ENCODE measurements at regions not wholly inside any gene's neighbourhood (a gene's known extent, or its start where the extent isn't known, plus 50 kb on each side); places are given as distances from the start of the nearest gene placed in this dataset.
A peak's percentile ranks its signal among the peaks of the same experiment; 100 is the strongest.

DNA sequence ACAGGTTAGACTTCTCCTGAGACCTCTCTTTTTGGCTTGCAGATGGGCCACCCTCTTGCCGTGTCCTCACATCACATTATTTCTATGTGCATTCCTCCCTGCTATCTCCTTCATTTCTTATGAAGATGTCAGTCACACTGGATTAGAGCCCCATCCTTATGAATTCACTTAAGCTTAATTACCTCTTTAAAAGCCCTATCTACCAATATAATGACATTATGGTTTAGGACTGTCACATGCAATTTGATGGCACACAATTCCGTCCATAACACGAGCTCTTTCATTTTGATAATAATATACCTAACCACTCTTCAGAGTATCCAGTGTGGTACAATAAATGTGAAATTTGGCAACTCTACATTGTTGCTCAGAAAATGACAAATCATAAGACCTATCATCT, 1037.3 kb downstream of the DIAPH3 start:
- no peak overlapping the region for H3K27ac Mint-ChIP-seq (ENCODE audit: unreplicated experiment)
- no peak overlapping the region for H3K4me3 Mint-ChIP-seq

DNA sequence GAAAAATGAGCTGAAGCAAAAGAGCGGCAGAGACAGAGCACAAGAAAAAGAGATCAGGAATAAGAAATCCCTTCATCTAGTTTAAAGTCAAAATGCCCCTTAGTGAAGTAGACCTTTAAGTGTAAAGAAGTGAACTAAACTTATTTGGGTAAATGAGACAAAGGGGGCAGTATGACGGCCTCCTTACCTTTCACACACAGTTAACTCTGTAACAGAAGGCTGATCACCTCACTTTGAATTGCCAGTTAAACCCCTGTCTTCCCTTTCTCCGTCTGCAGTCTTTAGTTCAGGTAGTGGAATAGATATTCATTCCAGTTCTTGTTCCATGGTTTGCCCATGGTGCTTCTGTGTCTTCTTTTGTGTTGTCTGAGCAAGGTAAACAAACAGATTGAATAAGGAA, 1029.8 kb downstream of the DIAPH3 start:
- no peak overlapping the region for H3K4me3 Mint-ChIP-seq
- H3K27me3 Mint-ChIP-seq (ENCODE audit: low read depth) = no peaks in the 10 kb centered on the region
- no peaks in the 10 kb centered on the region for H3K36me3 Mint-ChIP-seq (ENCODE audit: low read depth)
- H3K4me1 Mint-ChIP-seq = no peaks in the 10 kb centered on the region
- peaks cover 8% of the 10 kb centered on the region for H3K9me3 Mint-ChIP-seq
- TF ChIP-seq, protein P1, sequence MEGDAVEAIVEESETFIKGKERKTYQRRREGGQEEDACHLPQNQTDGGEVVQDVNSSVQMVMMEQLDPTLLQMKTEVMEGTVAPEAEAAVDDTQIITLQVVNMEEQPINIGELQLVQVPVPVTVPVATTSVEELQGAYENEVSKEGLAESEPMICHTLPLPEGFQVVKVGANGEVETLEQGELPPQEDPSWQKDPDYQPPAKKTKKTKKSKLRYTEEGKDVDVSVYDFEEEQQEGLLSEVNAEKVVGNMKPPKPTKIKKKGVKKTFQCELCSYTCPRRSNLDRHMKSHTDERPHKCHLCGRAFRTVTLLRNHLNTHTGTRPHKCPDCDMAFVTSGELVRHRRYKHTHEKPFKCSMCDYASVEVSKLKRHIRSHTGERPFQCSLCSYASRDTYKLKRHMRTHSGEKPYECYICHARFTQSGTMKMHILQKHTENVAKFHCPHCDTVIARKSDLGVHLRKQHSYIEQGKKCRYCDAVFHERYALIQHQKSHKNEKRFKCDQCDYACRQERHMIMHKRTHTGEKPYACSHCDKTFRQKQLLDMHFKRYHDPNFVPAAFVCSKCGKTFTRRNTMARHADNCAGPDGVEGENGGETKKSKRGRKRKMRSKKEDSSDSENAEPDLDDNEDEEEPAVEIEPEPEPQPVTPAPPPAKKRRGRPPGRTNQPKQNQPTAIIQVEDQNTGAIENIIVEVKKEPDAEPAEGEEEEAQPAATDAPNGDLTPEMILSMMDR (conservative IDR thresholded peaks at IDR 0.05) = no peak
- DNase-seq (ENCODE audit: low read depth, low spot score) = no peak
- peak overlapping the region; percentile 59 for H3K27ac Mint-ChIP-seq (ENCODE audit: unreplicated experiment)

More for the DNA sequence above, 1037.3 kb downstream of the DIAPH3 start:
- Mint-ChIP-seq H3K4me1 (no peaks in the 10 kb centered on the region), H3K9me3 (peaks cover 3% of the 10 kb centered on the region), H3K36me3 (ENCODE audit: low read depth) (no peaks in the 10 kb centered on the region), H3K27me3 (ENCODE audit: low read depth) (no peaks in the 10 kb centered on the region)
- no peak for DNase-seq (ENCODE audit: low read depth, low spot score)
- TF ChIP-seq, protein P1 (conservative IDR thresholded peaks at IDR 0.05) = no peak

DNA sequence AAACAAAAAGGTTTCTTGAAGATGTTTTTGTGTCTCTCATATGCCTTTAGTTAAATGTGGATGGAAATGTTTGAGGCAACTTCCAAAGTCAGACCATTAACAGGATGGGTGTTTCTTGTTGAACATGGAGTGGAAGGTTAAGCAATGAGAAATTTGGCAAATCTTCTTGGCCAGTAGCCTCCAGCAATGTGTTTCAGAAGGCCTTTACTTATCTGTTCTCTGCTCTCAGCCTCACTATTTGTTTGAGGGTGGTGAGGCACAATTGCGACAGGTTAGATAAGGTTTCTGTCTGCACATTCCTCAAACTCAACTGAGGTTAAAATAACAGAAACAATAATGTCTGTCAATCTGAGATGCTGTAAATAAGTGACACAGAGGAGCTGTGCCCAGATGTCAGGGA, 1019.0 kb downstream of the DIAPH3 start:
- H3K36me3 Mint-ChIP-seq (ENCODE audit: low read depth) = no peaks in the 10 kb centered on the region

DNA sequence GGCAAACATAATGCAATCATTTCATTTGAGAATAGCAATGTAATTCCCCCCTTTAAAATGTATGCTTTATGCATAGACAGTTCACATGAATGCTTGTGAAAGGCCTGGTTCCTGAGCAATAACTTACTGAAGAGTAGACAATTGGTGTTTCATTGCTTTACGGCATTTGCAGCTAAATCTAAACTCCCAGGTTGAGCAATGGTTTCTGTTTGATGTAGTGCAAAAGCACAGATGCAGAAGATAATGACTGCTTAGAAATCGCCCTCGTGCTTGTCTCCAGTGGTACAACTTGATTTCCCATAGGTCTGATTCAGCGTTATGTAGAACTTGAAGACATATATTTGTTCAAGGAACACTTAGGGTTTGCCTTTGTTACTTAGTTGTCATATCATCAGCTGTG, 1018.3 kb downstream of the DIAPH3 start:
- peaks cover 5% of the 10 kb centered on the region for H3K9me3 Mint-ChIP-seq
- H3K36me3 Mint-ChIP-seq (ENCODE audit: low read depth) = no peaks in the 10 kb centered on the region

More for the DNA sequence above, 1019.0 kb downstream of the DIAPH3 start:
- Mint-ChIP-seq H3K27me3 (ENCODE audit: low read depth) (no peaks in the 10 kb centered on the region), H3K27ac (ENCODE audit: unreplicated experiment) (no peak overlapping the region), H3K4me1 (no peaks in the 10 kb centered on the region), H3K9me3 (peaks cover 5% of the 10 kb centered on the region), H3K4me3 (no peak overlapping the region)
- TF ChIP-seq, protein P1 (conservative IDR thresholded peaks at IDR 0.05) = no peak
- no peak for DNase-seq (ENCODE audit: low read depth, low spot score)

DNA sequence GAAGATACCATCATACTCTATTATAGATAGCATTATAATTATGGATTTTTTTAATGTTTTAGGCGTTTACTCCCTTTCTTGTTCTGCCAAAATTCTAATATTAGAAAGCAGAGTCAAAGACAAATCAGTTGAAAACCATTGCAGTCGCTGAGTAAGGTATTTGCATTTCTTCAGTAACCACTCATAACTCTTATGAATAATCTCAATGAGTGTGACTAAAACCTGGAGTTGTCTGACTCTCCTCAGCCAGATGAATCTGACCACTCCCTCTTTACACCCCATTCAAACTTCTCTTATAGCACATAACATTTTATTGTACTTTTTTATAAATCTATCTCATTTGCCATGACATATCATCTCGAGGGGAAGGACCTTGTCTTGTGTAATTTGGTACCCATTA, 1006.5 kb downstream of the DIAPH3 start:
- H3K4me3 Mint-ChIP-seq = no peak overlapping the region
- TF ChIP-seq, protein P1 (conservative IDR thresholded peaks at IDR 0.05) = no peak
- no peak overlapping the region for H3K27ac Mint-ChIP-seq (ENCODE audit: unreplicated experiment)
- no peak for DNase-seq (ENCODE audit: low read depth, low spot score)
- H3K9me3 Mint-ChIP-seq = peaks cover 6% of the 10 kb centered on the region
- H3K27me3 Mint-ChIP-seq (ENCODE audit: low read depth) = no peaks in the 10 kb centered on the region
- H3K4me1 Mint-ChIP-seq = no peaks in the 10 kb centered on the region
- H3K36me3 Mint-ChIP-seq (ENCODE audit: low read depth) = peaks cover 2% of the 10 kb centered on the region

More for the DNA sequence above, 1018.3 kb downstream of the DIAPH3 start:
- no peak for DNase-seq (ENCODE audit: low read depth, low spot score)
- no peak overlapping the region for H3K4me3 Mint-ChIP-seq
- H3K4me1 Mint-ChIP-seq = no peaks in the 10 kb centered on the region
- TF ChIP-seq, protein P1 (conservative IDR thresholded peaks at IDR 0.05) = no peak
- no peak overlapping the region for H3K27ac Mint-ChIP-seq (ENCODE audit: unreplicated experiment)
- no peaks in the 10 kb centered on the region for H3K27me3 Mint-ChIP-seq (ENCODE audit: low read depth)

DNA sequence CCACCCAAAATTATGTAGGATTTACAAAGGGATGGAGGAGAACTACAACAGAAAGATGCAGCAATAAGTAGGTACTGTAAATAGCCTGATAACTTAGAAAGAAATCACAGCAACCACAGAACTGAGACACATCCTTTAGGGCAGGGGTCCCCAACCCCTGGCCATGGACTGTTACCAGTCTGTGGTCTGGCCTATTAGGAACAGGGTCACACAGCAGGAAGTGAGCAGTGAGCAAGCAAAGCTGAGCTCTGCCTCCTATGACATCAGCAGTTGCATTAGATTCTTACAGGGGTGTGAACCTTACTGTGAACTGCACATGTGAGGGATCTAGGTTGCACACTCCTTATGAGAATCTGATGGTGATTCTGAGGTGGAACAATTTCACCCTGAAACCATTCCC, 997.6 kb downstream of the DIAPH3 start:
- Mint-ChIP-seq H3K27ac (ENCODE audit: unreplicated experiment) (peak overlapping the region; percentile 57), H3K27me3 (ENCODE audit: low read depth) (no peaks in the 10 kb centered on the region), H3K4me1 (peaks cover 6% of the 10 kb centered on the region), H3K36me3 (ENCODE audit: low read depth) (peaks cover 5% of the 10 kb centered on the region), H3K4me3 (no peak overlapping the region), H3K9me3 (peaks cover 18% of the 10 kb centered on the region)
- no peak for DNase-seq (ENCODE audit: low read depth, low spot score)
- TF ChIP-seq, protein P1 (conservative IDR thresholded peaks at IDR 0.05) = no peak
